Type B pancreatic cell (in vitro differentiated cells): ENCODE measurements at regions not wholly inside any gene's neighbourhood (a gene's known extent, or its start where the extent isn't known, plus 50 kb on each side); places are given as distances from the start of the nearest gene placed in this dataset.

Experiments
- DNase-seq: peaks from one replicate; pipeline ENCODE4 v3.0.0; 2021; ENCODE audit warnings: mixed read lengths; ENCODE audit not compliant: unreplicated experiment; ENCODE audit errors: extremely low spot score
- H3K27ac Mint-ChIP-seq: 2 replicates; pipeline ENCODE4 v1.8.0; 2021; ENCODE audit warnings: mild to moderate bottlenecking, mixed read lengths
- H3K27me3 Mint-ChIP-seq: 2 replicates; pipeline ENCODE4 v1.8.0; 2021; ENCODE audit warnings: mixed read lengths
- H3K36me3 Mint-ChIP-seq: 2 replicates; pipeline ENCODE4 v1.8.0; 2021; ENCODE audit warnings: mixed read lengths
- H3K4me1 Mint-ChIP-seq: one replicate; pipeline ENCODE4 v1.8.0; 2021; ENCODE audit warnings: mixed read lengths; ENCODE audit not compliant: unreplicated experiment
- H3K4me3 Mint-ChIP-seq: 2 replicates; pipeline ENCODE4 v1.8.0; 2021; ENCODE audit warnings: mild to moderate bottlenecking, mixed read lengths
- H3K9me3 Mint-ChIP-seq: 2 replicates; pipeline ENCODE4 v1.8.0; 2021; ENCODE audit warnings: mixed read lengths
- CTCF ChIP-seq: fragments of 200-600 bp; sonication (generic); conservative IDR thresholded peaks from 2 replicates; pipeline ENCODE4 v1.5.0; 2021; ENCODE audit warnings: antibody characterized with exemption, mild to moderate bottlenecking

GRCh38 chr13:29713839-29714238 is 118.4 kb upstream of the SLC7A1 start:
- peak; percentile 81 for TF ChIP-seq CTCF
- H3K4me3 Mint-ChIP-seq: no peak overlapping the region
- peaks cover 9% of the 10 kb centered on the region for H3K27me3 Mint-ChIP-seq
- no peaks in the 10 kb centered on the region for H3K36me3 Mint-ChIP-seq
- no peak for DNase-seq
- no peaks in the 10 kb centered on the region for H3K9me3 Mint-ChIP-seq
- H3K27ac Mint-ChIP-seq: no peak overlapping the region
- peaks cover 19% of the 10 kb centered on the region for H3K4me1 Mint-ChIP-seq

DNA sequence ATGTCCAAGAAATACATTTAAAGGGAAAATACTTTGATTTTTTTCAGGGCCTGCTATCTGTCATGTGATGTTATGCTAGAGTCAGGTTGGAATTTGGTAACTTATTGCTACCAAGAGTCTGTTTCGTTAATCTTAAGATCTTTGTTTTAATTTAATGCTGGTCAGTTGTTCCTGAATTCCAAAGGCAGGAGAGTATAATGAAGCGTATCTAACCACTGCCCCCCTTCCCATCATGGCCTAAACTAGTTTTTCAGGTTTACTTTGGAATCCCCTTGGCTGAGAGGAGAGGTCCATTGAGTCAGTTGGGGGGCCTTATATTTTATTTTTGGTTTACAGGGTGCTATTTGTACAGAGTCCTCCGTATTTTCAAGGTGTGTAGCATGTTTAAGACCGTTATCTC is 116.3 kb upstream of the SLC7A1 start:
- Mint-ChIP-seq H3K4me1 (peaks cover 19% of the 10 kb centered on the region), H3K4me3 (no peak overlapping the region), H3K36me3 (no peaks in the 10 kb centered on the region), H3K27me3 (peaks cover 9% of the 10 kb centered on the region), H3K9me3 (no peaks in the 10 kb centered on the region), H3K27ac (no peak overlapping the region)
- DNase-seq: no peak
- TF ChIP-seq CTCF: no peak

GRCh38 chr13:29710511-29710910 is 115.0 kb upstream of the SLC7A1 start:
- Mint-ChIP-seq H3K4me3 (no peak overlapping the region), H3K27ac (no peak overlapping the region), H3K36me3 (no peaks in the 10 kb centered on the region), H3K9me3 (peaks cover under 1% of the 10 kb centered on the region), H3K4me1 (peaks cover 19% of the 10 kb centered on the region), H3K27me3 (peaks cover 9% of the 10 kb centered on the region)
- TF ChIP-seq CTCF: no peak
- no peak for DNase-seq

GRCh38 chr13:29709407-29710069 is 114.0 kb upstream of the SLC7A1 start:
- Mint-ChIP-seq H3K27me3 (peaks cover 9% of the 10 kb centered on the region), H3K4me1 (peaks cover 19% of the 10 kb centered on the region), H3K9me3 (peaks cover 4% of the 10 kb centered on the region)

GRCh38 chr13:29707876-29708543 is 112.5 kb upstream of the SLC7A1 start:
- peaks cover 12% of the 10 kb centered on the region for H3K27me3 Mint-ChIP-seq
- no peak for DNase-seq

More at GRCh38 chr13:29709407-29710069, 114.0 kb upstream of the SLC7A1 start:
- peak overlapping the region; percentile 64 for H3K4me3 Mint-ChIP-seq
- no peak for DNase-seq
- H3K36me3 Mint-ChIP-seq: no peaks in the 10 kb centered on the region
- no peak for TF ChIP-seq CTCF
- no peak overlapping the region for H3K27ac Mint-ChIP-seq

More at GRCh38 chr13:29707876-29708543, 112.5 kb upstream of the SLC7A1 start:
- peaks cover 10% of the 10 kb centered on the region for H3K9me3 Mint-ChIP-seq
- peak; percentile 63 for TF ChIP-seq CTCF
- no peak overlapping the region for H3K4me3 Mint-ChIP-seq
- H3K27ac Mint-ChIP-seq: no peak overlapping the region
- H3K36me3 Mint-ChIP-seq: no peaks in the 10 kb centered on the region
- H3K4me1 Mint-ChIP-seq: peaks cover 19% of the 10 kb centered on the region
